IgD-negative memory B cell (primary cell): ENCODE measurements at regions not wholly inside any gene's neighbourhood (a gene's known extent, or its start where the extent isn't known, plus 50 kb on each side); places are given as distances from the start of the nearest gene placed in this dataset.
"Not testable (repeated sequence)": the region's sequence is repeated elsewhere in the genome, so short reads cannot be mapped to it uniquely, and the experiment has no call there.

Source experiments
- H3K27ac Mint-ChIP-seq, 3 donors: one replicate each; pipeline ENCODE4 v1.8.0; 2020 to 2022; ENCODE audit warnings: mild to moderate bottlenecking in 3 of 3, mixed read lengths in 3 of 3, moderate library complexity in 1 of 3
- H3K27me3 Mint-ChIP-seq: one replicate; pipeline ENCODE4 v1.8.0; 2021; ENCODE audit warnings: mixed read lengths
- H3K36me3 Mint-ChIP-seq: one replicate; pipeline ENCODE4 v1.8.0; 2020; ENCODE audit warnings: mild to moderate bottlenecking, mixed read lengths
- H3K4me1 Mint-ChIP-seq, 3 donors: one replicate each; pipeline ENCODE4 v1.8.0; 2020 to 2022; ENCODE audit warnings: mixed read lengths in 3 of 3, mild to moderate bottlenecking in 1 of 3
- H3K4me3 Mint-ChIP-seq, 4 donors: one replicate each; pipeline ENCODE4 v1.8.0; 2020 to 2022; ENCODE audit warnings: mild to moderate bottlenecking in 4 of 4, mixed read lengths in 4 of 4, moderate library complexity in 3 of 4
- H3K9me3 Mint-ChIP-seq, 3 donors: one replicate each; pipeline ENCODE4 v1.8.0; 2020 to 2021; ENCODE audit warnings: mixed read lengths in 3 of 3, mild to moderate bottlenecking in 1 of 3

DNA sequence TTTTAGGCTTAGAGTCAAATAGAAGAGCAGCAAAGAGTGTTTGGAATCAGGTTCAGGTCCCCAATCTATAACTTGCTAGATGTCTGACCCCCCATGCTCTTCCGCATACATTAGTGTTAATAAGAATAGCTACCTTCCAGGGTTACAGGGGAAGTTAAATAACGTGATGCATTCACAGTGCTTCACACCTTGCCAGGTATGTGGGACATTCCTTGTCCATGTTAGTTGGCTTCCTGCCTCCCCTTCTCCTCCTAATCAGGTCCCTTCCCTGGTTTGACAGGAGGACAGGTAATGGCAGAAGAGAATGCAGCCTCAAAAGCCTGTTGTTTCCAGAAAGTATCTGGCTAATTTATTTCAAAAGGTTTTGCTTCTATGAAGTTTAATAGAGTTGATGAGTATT lies 248.7 kb downstream of the MID1IP1 start:
- Mint-ChIP-seq H3K4me3 (no peak overlapping the region), H3K27ac (no peak overlapping the region), H3K27me3 (peaks cover 5% of the 10 kb centered on the region), H3K36me3 (no peaks in the 10 kb centered on the region), H3K4me1 (no peaks in the 10 kb centered on the region), H3K9me3 (peaks cover 0 to 3% (median 3%) of the 10 kb centered on the region in 3 donors)

DNA sequence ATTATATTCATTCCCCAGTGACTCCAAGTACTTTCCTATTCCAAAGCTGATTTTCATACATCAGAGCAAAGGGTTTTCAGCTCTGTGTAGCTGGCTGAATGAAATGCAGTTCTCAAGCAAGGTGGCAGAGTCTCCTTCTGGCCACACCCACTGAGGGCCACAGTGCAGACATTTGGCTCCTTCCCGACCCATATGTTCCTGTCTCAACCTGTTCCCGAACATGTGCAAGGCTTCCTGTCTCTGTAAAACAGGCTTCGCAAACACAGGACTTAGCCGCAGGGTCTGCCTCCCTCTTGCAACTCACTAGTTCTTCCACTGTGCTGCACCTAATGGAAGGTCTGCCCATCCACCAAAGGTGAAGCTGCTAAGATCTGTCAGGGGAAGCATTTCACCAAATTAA lies 249.2 kb downstream of the MID1IP1 start:
- H3K4me1 Mint-ChIP-seq, result no peaks in the 10 kb centered on the region
- H3K27ac Mint-ChIP-seq, result no peak overlapping the region

GRCh38 chrX:39052751-39053150 lies 251.5 kb downstream of the MID1IP1 start:
- no peak overlapping the region for H3K4me3 Mint-ChIP-seq
- H3K9me3 Mint-ChIP-seq, result no peaks in the 10 kb centered on the region
- no peak overlapping the region for H3K27ac Mint-ChIP-seq
- no peaks in the 10 kb centered on the region for H3K36me3 Mint-ChIP-seq
- no peaks in the 10 kb centered on the region for H3K4me1 Mint-ChIP-seq
- H3K27me3 Mint-ChIP-seq, result peaks cover 5% of the 10 kb centered on the region

More for the DNA sequence above, 249.2 kb downstream of the MID1IP1 start:
- Mint-ChIP-seq H3K36me3 (no peaks in the 10 kb centered on the region), H3K4me3 (no peak overlapping the region), H3K27me3 (peaks cover 5% of the 10 kb centered on the region), H3K9me3 (no peaks in the 10 kb centered on the region)

- Mint-ChIP-seq H3K27me3 (peaks cover 8% of the 10 kb centered on the region), H3K4me1 (no peaks in the 10 kb centered on the region), H3K36me3 (no peaks in the 10 kb centered on the region), H3K27ac (peak overlapping the region in 1 of 3 donors; percentile 58), H3K9me3 (peaks cover 0 to 4% (median 2%) of the 10 kb centered on the region in 3 donors), H3K4me3 (no peak overlapping the region)
Observed at GRCh38 chrX:39058724-39059123, 257.5 kb downstream of the MID1IP1 start.

GRCh38 chrX:39059866-39060265 lies 258.6 kb downstream of the MID1IP1 start:
- no peaks in the 10 kb centered on the region for H3K36me3 Mint-ChIP-seq
- H3K27me3 Mint-ChIP-seq, result peaks cover 3% of the 10 kb centered on the region
- H3K4me1 Mint-ChIP-seq, result no peaks in the 10 kb centered on the region
- peaks cover 0 to 4% (median 2%) of the 10 kb centered on the region in 3 donors for H3K9me3 Mint-ChIP-seq
- no peak overlapping the region for H3K4me3 Mint-ChIP-seq
- H3K27ac Mint-ChIP-seq, result peak overlapping the region in 1 of 3 donors; percentile 60

DNA sequence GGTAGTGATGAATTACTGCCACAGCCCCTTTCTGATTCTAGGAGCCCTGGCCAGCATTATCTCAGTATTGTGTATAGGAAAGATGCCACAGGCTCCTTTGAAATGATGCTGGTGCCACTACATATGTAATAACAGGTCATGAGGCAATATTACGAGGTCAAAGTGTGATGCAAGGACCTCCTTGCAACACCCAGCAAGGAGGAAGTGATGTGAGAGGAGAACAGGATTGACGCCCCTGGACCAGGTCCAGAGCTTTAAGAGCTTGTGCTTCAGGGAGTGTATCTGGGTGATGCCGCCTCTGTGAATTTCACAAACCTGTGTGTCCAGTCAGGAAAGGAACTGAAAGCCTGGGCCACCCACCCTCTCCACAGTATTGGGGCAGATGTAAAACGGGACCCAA lies 261.8 kb downstream of the MID1IP1 start:
- Mint-ChIP-seq H3K9me3 (peaks cover 0 to 4% (median 2%) of the 10 kb centered on the region in 3 donors), H3K4me3 (no peak overlapping the region), H3K4me1 (no peaks in the 10 kb centered on the region), H3K36me3 (no peaks in the 10 kb centered on the region), H3K27me3 (peaks cover 3% of the 10 kb centered on the region), H3K27ac (no peak overlapping the region)

- Mint-ChIP-seq H3K9me3 (peaks cover 0 to 4% (median 2%) of the 10 kb centered on the region in 3 donors), H3K4me1 (no peaks in the 10 kb centered on the region), H3K27me3 (peaks cover 1% of the 10 kb centered on the region), H3K36me3 (no peaks in the 10 kb centered on the region), H3K27ac (no peak overlapping the region), H3K4me3 (no peak overlapping the region)
Observed at GRCh38 chrX:39063702-39064101, 262.4 kb downstream of the MID1IP1 start.

GRCh38 chrX:39065051-39065871 lies 264.0 kb downstream of the MID1IP1 start:
- Mint-ChIP-seq H3K9me3 (peaks cover 0 to 8% (median 2%) of the 10 kb centered on the region in 3 donors), H3K4me1 (no peaks in the 10 kb centered on the region), H3K36me3 (no peaks in the 10 kb centered on the region), H3K27ac (no peak overlapping the region), H3K27me3 (peaks cover 1% of the 10 kb centered on the region), H3K4me3 (no peak overlapping the region)

DNA sequence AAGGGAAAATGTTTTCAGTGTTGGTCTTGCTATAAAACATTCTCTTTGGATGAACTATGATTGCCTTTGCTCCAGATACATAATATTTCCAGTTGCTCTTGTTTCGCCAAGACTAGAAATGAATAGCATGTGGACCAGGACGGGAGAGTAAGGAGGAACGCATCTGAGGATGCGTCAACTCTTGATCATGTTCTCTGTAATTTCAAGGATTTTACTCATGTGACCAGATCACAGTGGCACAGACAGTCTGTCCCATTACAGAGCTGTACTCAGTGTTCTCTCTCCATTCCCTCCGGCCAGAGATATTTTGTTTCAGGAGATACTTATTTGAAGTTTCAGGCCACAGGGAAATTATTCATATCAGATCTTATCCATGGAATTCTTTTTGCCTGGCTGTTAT lies 266.6 kb downstream of the MID1IP1 start:
- Mint-ChIP-seq H3K9me3 (peaks cover 0 to 8% (median 0%) of the 10 kb centered on the region in 3 donors), H3K27ac (no peak overlapping the region), H3K27me3 (peaks cover 2% of the 10 kb centered on the region), H3K4me1 (no peaks in the 10 kb centered on the region), H3K4me3 (no peak overlapping the region), H3K36me3 (no peaks in the 10 kb centered on the region)

- not testable (repeated sequence) for H3K27ac Mint-ChIP-seq, H3K4me3 Mint-ChIP-seq, H3K4me1 Mint-ChIP-seq, H3K36me3 Mint-ChIP-seq, H3K9me3 Mint-ChIP-seq, H3K27me3 Mint-ChIP-seq
Observed at GRCh38 chrX:39068634-39069033, 267.4 kb downstream of the MID1IP1 start.

DNA sequence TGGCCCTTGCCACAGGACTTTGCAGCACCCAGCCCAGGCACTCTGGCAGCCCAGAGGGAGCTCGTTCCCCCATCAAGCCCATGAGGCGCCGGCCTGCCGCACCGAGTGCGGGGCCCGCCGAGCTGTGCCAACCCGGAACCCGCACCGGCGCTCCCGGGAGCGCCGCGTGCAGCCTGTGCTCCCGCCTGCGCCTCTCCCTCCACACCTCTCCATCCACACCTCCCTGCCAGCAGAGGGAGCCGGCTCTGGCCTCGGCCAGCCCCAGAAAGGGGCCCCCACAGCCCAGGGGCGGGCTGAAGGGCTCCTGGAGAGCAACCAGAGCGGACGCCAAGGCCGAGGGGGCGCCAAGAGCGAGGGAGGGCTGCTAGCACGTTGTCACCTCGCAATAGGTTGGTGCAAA lies 268.8 kb downstream of the MID1IP1 start:
- Mint-ChIP-seq H3K4me3 (no peak overlapping the region), H3K9me3 (peaks cover 0 to 8% (median 0%) of the 10 kb centered on the region in 3 donors), H3K4me1 (no peaks in the 10 kb centered on the region), H3K27me3 (peaks cover 3% of the 10 kb centered on the region), H3K27ac (no peak overlapping the region), H3K36me3 (no peaks in the 10 kb centered on the region)

DNA sequence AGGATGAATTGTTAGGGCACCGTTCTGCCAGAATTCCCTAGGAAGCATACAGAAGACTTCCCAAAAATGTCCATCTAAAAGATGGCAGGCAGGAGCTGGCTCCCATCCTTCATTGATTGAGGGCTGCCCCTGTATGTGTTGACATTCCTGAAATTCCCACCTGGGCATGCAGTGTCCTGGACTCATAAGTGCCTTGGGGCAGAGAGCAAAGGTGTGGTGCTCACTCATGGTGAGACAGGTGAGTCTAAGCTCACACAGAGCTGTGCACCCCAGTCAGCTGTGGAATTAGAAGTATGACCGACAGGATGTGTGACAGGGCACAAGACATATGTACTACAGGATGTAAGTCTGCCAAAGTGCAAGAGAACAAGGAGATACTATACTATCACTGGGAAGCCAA lies 271.9 kb downstream of the MID1IP1 start:
- peaks cover 3% of the 10 kb centered on the region for H3K27me3 Mint-ChIP-seq
- no peak overlapping the region for H3K4me3 Mint-ChIP-seq
- H3K27ac Mint-ChIP-seq, result no peak overlapping the region

GRCh38 chrX:39096599-39096998 lies 295.3 kb downstream of the MID1IP1 start:
- Mint-ChIP-seq H3K4me3 (no peak overlapping the region), H3K27ac (peak overlapping the region in 1 of 3 donors; percentile 7)

More for the DNA sequence above, 271.9 kb downstream of the MID1IP1 start:
- no peaks in the 10 kb centered on the region for H3K4me1 Mint-ChIP-seq
- H3K9me3 Mint-ChIP-seq, result peaks cover 0 to 8% (median 2%) of the 10 kb centered on the region in 3 donors
- H3K36me3 Mint-ChIP-seq, result no peaks in the 10 kb centered on the region

GRCh38 chrX:39104745-39105144 lies 303.5 kb downstream of the MID1IP1 start:
- H3K4me3 Mint-ChIP-seq, result no peak overlapping the region
- H3K27me3 Mint-ChIP-seq, result peaks cover 5% of the 10 kb centered on the region
- peaks cover 0 to 8% (median under 1%) of the 10 kb centered on the region in 3 donors for H3K9me3 Mint-ChIP-seq
- H3K27ac Mint-ChIP-seq, result no peak overlapping the region
- H3K36me3 Mint-ChIP-seq, result no peaks in the 10 kb centered on the region
- no peaks in the 10 kb centered on the region for H3K4me1 Mint-ChIP-seq

More at GRCh38 chrX:39096599-39096998, 295.3 kb downstream of the MID1IP1 start:
- no peaks in the 10 kb centered on the region for H3K36me3 Mint-ChIP-seq
- H3K9me3 Mint-ChIP-seq, result peaks cover 3 to 9% (median 5%) of the 10 kb centered on the region in 3 donors
- no peaks in the 10 kb centered on the region for H3K27me3 Mint-ChIP-seq
- H3K4me1 Mint-ChIP-seq, result no peaks in the 10 kb centered on the region

DNA sequence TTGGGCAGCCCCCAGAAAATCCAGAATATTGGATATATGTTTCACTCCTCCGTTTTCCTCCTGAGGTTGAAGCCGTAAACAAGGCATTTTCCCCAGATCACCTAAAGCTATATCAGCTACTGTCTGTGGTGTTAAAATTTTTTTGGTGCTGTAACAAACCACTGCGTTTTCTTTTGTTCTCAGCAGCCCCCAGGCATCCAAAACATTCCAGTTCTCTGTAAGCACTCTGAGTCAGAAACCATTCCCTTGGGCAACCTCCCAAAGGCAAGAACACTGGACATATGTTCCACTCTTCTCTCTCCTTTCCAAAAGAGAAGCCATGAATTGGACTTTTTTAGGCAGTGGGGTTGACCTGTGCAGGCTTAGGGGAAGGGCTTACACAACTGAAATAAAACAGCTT lies 310.9 kb downstream of the MID1IP1 start:
- no peaks in the 10 kb centered on the region for H3K36me3 Mint-ChIP-seq
- H3K27me3 Mint-ChIP-seq, result peaks cover 3% of the 10 kb centered on the region
- no peak overlapping the region for H3K4me3 Mint-ChIP-seq
- H3K27ac Mint-ChIP-seq, result no peak overlapping the region
- H3K9me3 Mint-ChIP-seq, result peaks cover 3 to 18% (median 18%) of the 10 kb centered on the region in 3 donors
- no peaks in the 10 kb centered on the region for H3K4me1 Mint-ChIP-seq

GRCh38 chrX:39115166-39115565 lies 313.9 kb downstream of the MID1IP1 start:
- Mint-ChIP-seq H3K4me3 (no peak overlapping the region), H3K27me3 (peaks cover 7% of the 10 kb centered on the region), H3K9me3 (peaks cover 3 to 18% (median 12%) of the 10 kb centered on the region in 3 donors), H3K4me1 (no peaks in the 10 kb centered on the region), H3K36me3 (no peaks in the 10 kb centered on the region), H3K27ac (no peak overlapping the region)
